Erythroblast (primary cell): ENCODE measurements at regions not wholly inside any gene's neighbourhood (a gene's known extent, or its start where the extent isn't known, plus 50 kb on each side); places are given as distances from the start of the nearest gene placed in this dataset.
"Not testable (repeated sequence)": the region's sequence is repeated elsewhere in the genome, so short reads cannot be mapped to it uniquely, and the experiment has no call there.

Source experiments
- DNase-seq, 2 experiments: peaks; one replicate each; lab custom pipeline; 2025; lab: John Stamatoyannopoulos, UW
- GATA1 ChIP-seq: IDR thresholded peaks from 2 replicates; pipeline ENCODE4 v1.6.1; 2011; ENCODE audit warnings: low read depth, mild to moderate bottlenecking, control low read depth, low read length, moderate library complexity
- POLR2A ChIP-seq: IDR thresholded peaks from 2 replicates; pipeline ENCODE4 v1.6.1; 2011; ENCODE audit warnings: mild to moderate bottlenecking, low read length

DNA sequence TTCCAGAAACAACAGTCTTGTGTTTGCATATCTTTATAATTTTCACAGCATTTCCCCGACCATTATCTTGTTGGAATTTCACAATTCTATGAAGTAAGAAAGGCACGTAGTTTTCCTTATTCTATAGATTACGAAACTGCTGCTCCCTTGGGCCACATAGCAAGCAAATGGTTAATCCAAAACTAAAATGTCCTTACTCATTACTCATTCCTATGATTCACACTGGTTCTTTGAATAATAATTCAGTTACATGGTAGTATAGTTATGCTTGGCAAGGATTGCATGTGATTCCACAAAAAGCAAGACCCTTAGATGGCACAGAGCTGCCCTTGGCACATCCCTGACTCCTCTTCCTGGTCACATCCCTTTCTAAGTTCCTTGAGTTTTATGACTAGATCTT lies 51.2 kb downstream of the OR13H1 start:
- DNase-seq = no peak
- TF ChIP-seq POLR2A (no peak), GATA1 (no peak)

DNA sequence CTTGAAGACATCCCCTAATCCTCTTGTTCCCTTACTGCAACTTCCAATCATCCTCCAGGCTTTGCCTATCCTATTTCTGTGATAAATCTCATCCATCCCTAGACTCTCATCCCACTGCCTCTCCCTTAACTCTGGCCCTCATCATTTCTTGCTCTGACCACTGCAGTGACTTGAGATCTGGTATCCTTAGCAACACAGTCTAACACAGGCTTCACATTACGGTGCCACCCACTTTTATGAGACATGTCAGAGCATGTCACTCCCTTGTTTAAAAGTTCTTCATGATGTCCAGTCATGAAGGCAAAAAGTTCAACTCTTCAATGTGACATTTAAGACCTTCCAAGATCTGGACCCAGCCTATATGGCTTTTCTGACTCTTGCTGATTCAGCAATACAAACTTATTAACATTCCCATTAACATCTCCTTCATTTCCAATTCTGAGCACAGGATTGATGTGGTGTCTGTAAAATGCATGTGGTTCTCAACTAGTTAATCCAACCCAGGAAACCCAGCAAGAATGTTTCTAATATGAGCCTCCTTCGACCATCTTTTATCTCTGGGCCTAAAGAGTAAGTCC lies 64.0 kb downstream of the OR13H1 start:
- TF ChIP-seq POLR2A = no peak
- no peak for TF ChIP-seq GATA1
- DNase-seq = no peak

DNA sequence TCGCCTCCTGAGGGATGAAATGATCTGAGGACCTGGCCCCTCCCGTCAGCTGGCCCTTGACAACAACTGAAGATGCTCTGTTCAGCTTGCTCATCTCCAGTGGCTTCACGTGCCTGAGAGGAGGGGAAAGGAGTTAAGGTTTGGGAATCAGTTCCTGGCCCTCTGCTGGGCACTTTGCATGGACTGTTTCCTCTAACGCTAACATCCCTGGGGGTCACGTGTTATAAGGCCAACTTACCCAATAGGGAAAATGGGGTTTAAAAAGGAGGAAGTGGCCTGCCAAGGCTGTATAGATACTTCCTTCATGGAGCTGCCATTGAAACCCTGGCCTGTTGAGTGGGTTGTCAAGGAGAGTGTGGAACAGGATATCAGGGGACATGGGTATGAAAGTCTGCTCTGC lies 65.6 kb downstream of the OR13H1 start:
- DNase-seq = peak in 1 of 2 experiments; percentile 0
- TF ChIP-seq POLR2A = no peak
- TF ChIP-seq GATA1 = no peak

DNA sequence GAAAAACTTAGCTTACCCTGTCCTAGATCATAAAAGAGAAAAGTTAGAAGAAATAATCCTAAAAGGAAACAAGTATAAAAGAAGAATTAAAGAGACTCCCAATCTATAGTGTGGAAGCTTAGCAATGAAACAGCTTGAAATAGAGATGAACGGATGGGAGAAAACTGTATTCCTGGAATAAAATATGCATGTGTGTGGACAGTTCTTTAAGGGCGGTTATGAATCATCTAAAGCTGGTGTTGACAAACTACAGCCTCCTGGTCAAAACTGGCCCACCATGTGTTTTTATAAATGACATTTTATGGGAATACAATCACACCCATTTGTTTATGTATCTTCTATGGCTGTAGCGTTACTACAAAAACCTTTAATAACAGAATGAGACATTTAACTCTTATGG lies 69.4 kb downstream of the OR13H1 start:
- no peak for DNase-seq
- TF ChIP-seq POLR2A = no peak
- no peak for TF ChIP-seq GATA1

DNA sequence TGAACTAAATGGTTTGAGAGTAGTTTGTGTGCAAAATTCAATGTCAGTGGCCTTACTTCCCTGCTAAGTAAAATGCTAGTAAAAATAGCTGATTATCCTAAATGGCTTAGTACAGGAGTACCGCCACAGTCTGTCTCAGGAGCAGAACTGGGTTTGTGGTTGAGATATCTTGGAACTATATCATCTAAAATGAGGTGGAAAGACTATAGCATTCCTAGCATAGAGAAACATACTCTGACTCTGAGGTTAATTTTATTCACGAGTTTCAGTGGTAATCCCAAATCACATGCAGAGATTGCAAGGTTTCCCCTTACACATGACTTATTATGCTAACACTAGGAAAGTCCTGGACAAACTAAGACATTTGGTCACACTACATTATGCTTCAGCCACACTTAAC lies 70.4 kb downstream of the OR13H1 start:
- TF ChIP-seq POLR2A (no peak), GATA1 (no peak)
- no peak for DNase-seq

DNA sequence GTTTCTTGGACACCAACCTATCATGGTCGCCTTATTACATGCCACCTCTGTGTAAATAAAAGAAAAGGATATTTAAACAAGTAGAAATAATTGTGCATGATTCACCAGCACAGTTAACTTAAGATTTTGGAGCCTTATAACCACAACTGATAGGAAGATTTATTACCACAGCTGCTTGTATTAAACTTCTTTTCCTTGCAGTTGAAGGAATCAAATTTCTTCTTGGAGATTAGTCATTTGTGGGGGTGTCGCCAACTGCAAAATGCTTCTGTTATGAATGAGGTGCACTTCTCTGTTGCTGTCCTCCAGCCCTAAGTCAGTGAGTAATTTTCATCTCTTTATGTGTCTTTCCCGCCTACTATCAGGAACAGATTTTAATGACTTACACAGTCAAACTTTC lies 73.3 kb downstream of the OR13H1 start:
- no peak for DNase-seq
- TF ChIP-seq POLR2A (no peak), GATA1 (no peak)

DNA sequence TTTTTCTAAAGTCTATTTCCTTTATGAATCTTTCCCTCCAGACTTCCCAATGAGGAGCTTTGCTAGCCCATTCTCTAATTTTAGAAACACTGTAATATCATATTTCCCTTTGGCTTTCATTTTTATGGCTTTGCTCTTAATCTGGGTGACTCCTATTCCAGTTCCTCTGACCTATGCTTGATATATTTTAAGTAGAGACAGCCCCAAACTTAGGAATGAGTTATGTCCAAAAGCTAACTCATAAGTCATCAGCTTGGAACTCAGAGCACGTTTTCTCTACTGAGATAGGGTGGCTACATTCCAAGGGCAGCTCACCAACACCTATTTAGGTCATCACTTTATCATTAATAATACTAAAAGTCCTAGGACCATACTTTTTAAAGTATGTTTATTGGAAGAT lies 77.8 kb downstream of the OR13H1 start:
- DNase-seq = peak in 1 of 2 experiments; percentile 0
- TF ChIP-seq POLR2A (no peak), GATA1 (no peak)

DNA sequence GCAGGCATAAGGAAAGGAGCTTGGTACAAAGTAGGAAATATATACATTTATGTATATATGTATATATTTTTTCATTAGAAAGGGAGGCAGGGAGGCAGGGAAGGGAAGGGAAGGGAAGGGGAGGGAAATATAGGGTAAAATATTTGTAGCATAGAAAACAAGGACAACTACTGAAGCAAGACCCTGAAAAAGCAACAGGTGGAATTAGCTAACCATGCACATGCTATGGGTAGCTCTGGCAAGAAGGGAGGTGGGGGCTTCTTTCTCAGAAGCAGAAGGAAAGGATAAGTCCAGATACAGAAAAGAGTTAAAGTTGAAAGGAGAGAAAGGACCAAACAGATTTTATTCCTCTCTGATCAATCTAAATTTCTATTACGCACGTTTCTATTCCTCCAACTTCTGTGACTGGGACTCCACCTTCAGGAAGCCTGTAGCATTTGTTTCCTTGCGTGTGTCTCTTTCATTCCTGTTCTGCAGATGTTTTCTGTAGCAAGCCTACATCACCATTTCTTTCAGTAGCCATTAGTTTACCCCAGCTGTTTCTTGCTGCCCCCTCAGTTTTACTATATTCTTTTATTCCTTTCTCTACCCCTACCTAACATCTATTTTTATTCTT lies 82.9 kb downstream of the OR13H1 start:
- peak in 1 of 2 experiments; percentile 13 for DNase-seq

DNA sequence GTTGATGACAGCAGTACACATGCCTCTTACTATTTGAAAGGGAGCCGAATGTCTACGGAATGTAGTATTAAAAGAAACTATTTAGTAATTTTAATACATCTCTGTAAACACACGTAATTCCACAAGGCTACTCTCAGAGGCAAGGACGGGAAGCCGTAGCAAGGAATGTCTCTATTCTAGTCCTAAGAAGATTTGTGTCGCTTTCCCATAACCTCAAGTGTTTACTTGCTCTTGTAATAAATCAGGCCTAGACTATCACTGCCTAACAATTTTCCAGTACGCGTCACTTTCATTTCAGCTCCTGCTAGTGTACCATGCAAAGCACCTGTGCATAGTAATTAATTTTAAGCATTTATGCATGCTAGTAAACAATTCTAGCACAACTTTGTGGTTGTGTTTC lies 86.7 kb downstream of the OR13H1 start:
- TF ChIP-seq POLR2A (no peak), GATA1 (no peak)
- no peak for DNase-seq

More for the DNA sequence above, 82.9 kb downstream of the OR13H1 start:
- no peak for TF ChIP-seq POLR2A
- TF ChIP-seq GATA1 = no peak

DNA sequence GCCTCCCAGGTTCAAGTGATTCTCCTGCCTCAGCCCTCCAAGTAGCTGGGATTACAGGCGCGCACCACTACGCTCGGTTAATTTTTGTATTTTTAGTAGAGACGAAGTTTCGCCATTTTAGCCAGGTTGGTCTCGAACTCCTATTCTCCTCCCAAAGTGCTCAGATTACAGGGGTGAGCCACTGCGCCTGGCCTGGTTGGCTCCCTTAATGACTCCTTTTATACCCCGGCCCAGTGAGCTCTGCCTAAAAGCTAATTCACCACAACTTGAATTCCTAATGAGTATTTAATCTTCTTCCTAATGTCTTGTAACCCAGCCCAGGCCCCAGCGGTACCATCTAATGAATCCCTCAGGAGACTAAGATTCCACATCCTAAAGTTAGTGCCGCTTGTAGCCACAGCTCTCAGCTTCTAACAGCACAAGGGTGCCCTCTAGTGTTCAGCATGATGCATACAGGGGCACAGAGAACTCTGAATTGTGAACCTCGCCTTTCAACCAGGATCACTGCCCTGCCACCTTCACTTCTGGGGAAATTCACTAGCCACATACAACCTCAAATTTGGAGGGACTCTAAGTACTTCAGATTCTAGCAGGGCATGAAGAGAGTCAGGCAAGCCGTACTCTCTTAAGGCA lies 89.5 kb downstream of the OR13H1 start:
- peak; percentile 24 to 68 for DNase-seq
- TF ChIP-seq POLR2A (no peak), GATA1 (no peak)

DNA sequence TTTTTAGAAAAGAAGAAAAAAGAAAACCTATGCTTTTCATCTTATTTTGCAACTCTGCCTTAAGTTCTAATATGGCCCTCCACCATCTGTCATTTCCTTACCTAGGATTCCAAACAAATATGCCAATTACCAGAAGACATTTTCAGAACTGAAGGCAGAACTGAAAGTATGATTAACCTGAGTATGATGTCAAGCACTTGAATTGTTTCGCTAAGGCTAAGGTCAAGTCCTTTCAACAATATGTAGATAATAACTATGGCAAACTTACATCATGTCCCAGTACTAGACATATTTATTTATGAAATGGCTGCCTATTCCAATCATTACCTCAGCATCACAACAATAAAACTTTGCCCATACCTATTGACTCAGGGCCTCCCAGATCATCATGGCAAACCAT lies 91.0 kb downstream of the OR13H1 start:
- TF ChIP-seq POLR2A (no peak), GATA1 (no peak)
- DNase-seq = no peak

DNA sequence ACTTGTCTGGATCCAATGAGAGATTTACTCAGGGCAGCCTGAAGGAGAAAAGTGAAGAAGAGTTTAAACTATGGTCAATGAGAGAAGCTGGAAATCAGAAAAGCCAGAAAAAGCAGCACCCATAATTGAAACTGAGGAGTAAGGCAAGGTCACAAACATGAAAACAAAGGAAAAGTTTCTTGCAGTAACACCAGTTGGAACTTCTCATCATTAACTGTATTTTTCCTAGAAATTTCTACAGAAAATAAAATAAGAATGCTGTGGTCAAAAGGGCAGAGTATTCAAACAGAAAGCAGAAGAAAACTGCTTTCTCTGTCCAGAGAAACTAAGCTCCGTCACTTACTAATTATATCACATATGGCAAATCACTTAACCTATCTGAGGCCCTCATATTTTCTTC lies 102.2 kb downstream of the OR13H1 start:
- TF ChIP-seq POLR2A (no peak), GATA1 (no peak)
- no peak for DNase-seq

DNA sequence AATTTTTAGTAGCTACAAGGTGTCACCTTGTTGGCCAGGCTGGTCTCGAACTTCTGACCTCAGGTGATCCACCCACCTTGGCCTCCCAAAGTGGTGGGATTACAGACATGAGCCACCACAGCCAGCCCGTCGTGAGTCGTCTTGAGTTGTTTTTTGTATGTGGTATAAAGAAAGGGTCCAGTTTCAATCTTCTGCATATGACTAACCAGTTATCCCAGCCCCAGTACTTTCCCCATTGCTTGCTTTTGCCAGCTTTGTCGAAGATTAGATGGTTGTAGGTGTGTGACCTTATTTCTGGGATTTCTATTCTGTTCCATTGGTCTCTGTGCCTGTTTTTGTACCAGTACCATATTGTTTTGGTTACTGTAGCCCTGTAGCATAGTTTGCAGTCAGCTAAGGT lies 105.9 kb downstream of the OR13H1 start:
- TF ChIP-seq POLR2A (no peak), GATA1 (no peak)
- DNase-seq = no peak

DNA sequence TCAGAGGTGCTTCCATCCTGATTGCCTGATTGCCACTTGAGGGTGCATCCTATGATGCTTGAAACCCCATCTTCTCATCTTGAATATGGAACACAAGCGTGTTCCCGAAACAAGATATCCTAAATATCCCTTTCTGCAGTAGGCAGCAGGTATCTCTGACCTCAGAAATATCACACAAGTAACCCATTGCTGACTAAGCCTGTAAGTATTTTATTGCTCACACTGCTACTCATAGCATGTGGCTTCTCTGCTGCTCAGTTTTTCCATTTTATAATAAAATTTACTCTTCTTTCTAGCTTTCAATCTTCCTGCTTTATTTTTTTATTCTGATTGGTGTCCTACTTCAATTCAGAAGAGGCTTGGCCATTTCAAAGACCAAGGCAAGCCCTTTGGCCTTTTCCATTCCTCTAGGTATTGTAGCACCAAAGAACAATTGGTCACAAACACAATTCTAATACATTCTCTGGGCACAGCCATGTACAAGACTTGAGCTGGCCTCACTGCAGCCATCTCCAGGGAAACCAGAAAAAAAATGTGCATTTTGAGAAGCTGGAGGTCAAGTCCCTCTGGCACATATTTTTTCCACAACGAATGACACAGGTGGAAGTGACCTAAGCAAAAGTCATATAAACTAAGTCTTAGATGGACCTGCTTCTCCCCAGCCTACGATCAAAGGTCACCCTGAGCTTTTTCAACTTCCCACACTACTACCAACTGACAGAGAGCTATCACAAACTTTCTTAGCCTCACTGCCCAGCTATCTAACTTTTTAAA lies 107.0 kb downstream of the OR13H1 start:
- no peak for TF ChIP-seq POLR2A
- TF ChIP-seq GATA1 = no peak
- no peak for DNase-seq

DNA sequence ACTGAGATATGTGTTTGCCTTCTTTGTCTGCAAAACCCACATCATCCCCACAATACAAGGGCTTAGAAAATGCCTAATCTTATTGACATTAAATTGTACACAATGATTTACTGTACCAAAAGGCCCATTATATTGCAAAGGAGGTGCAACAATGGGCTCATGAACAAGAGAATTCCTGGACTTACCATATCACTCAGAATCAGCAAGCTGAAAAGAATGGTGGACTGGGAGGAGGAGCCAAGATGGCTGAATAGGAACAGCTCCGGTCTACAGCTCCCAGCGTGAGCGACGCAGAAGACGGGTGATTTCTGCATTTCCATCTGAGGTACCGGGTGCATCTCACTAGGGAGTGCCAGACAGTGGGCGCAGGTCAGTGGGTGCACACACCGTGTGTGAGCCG lies 119.9 kb downstream of the OR13H1 start:
- DNase-seq = not testable (repeated sequence)
